DMS 273 treated with DMSO at 0.1 percent for 48 hours (cell line): ENCODE measurements at regions not wholly inside any gene's neighbourhood (a gene's known extent, or its start where the extent isn't known, plus 50 kb on each side); places are given as distances from the start of the nearest gene placed in this dataset.

Experiments
- DNase-seq: peaks from one replicate; lab custom pipeline; 2025; lab: John Stamatoyannopoulos, UW

GRCh38 chr2:41886757-41887156 is 161.1 kb upstream of the PKDCC start:
- DNase-seq, result no peak

- DNase-seq, result no peak
Observed at GRCh38 chr2:41890341-41890740, 157.5 kb upstream of the PKDCC start.

GRCh38 chr2:41892476-41892875 is 155.3 kb upstream of the PKDCC start:
- DNase-seq, result no peak

- no peak for DNase-seq
Observed at GRCh38 chr2:41894563-41895333, 153.1 kb upstream of the PKDCC start.

DNA sequence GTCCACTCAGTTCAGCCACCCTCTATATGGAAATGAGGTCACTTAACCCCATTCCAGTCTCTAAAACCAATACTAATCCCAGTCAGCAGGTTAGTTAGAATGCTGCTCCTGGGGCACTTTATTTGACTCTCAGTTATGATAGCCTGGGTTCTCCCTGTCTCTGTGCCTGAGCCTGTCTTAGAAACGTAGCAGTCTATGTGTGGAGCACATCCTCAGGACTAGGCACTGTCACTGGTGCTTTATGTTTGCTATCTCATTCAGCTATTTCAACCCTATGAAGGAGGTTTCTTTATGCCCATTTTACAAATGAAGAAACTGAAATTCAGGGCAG is 152.5 kb upstream of the PKDCC start:
- no peak for DNase-seq

GRCh38 chr2:41896186-41896846 is 151.5 kb upstream of the PKDCC start:
- no peak for DNase-seq

GRCh38 chr2:41899189-41899588 is 148.6 kb upstream of the PKDCC start:
- DNase-seq, result no peak

DNA sequence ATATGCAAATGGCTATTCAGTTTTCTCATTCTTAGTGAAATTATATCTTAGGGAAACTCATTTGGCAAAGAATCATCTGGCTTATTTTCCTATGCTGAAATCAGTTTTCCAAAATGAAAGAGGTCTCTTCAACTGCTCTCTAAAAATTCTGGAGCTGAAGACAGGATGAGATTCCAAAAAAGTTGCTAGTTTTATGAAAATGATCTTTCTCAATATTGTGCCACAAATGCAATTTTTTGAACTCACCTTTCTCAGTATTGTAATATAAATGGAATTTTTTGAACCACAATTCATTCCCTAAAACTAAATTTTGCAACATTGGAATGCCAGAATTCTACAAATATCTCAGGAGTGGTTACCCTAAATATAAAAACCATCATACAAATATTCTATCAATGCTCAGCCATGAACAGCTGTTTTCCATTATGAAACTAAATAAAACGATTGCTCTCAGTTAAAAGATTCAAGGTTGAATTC is 147.7 kb upstream of the PKDCC start:
- no peak for DNase-seq

DNA sequence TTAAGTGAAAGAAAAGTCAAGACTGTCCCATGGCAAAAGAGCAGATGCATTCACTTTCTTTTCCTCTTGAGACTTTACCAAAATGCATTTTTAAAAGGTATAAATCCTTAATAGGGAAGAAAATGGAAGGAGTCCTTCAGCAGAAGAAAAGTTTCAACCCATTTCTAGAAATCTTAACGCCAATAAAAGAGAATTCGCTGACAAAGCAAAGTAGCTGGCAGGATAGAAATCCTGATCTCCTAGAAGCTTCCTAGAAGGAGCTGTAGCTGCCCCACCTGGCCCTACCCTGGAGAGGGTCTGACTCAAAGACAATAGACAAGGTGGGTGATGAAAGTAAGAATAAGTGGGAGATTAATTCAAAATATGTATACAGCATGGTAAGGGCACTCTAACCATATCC is 144.9 kb upstream of the PKDCC start:
- DNase-seq, result no peak

GRCh38 chr2:41903474-41904135 is 144.2 kb upstream of the PKDCC start:
- DNase-seq, result no peak

GRCh38 chr2:41904459-41904858 is 143.4 kb upstream of the PKDCC start:
- no peak for DNase-seq

DNA sequence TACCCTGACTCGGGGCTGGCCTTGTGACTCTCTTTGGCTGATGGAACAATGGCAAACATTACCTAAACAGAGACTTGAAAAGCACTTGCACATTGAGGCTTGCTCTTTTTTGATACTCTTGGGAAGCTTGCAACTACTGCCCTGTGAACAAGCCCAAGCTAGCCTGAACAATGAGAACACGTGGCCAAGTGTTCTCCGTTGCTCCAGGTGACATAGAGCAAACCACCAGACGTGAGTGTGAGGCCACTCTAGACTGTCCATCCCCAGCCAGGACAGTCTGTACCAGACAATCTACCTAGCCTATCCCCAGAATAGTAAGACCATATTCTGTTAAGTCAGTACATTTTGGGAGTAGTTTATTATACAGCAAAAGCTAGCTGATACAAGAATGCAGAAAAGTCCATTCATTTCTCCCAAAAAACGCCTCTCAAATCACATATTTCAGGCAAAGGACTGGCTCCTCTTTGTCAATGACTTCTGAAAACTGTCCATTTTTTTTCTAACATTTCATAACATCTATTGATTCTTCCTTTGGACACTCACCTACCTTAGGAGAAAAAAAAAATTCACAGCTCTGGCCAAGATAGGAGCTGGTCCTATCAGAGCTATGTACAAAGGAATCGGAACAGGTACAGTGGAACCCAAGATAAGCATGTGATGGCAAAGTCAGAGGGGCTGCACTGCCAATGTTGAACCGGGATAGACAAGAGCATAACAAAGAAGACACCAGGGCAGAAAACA is 142.1 kb upstream of the PKDCC start:
- no peak for DNase-seq

GRCh38 chr2:41906338-41906725 is 141.5 kb upstream of the PKDCC start:
- no peak for DNase-seq

DNA sequence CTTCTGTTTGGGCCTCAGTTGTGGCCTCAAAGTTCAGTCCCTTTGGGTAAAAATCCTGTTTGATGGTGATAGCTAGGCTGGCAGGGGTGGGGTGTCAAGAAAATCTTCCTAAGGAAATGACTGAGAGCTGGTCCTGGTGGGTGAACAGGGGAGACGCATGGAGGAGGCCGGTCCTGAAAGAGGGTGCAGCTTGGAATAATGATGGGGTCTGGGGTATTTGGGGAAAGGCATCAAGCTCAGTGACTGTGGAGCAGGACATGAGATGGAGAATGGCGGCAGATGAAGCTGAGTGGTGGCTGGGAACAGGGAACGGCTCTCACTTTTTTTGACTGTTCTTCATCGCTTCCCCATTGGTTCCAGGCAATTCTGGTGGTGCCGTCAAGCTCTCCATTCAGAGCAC is 140.7 kb upstream of the PKDCC start:
- no peak for DNase-seq

DNA sequence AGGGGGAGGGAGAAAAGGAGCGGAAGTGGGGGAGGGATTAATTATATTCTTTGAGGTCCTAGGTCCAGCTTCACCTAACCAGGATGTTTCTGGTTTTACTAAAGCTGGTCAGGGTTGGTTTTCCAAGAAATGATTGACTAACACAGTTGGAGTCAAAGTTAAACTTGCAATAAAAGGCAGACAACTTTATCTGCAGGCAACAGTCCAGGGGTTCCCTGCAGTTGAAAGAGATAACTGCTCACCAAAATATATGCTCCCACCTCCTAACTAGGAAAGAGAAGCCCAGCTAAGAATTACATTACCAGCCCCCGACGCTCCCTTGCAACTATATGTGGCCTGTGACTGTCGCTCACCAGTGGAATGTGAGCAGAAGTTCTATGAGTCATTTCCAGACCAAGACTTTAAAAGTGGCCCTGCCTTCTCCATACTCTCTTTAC is 140.0 kb upstream of the PKDCC start:
- DNase-seq, result no peak

DNA sequence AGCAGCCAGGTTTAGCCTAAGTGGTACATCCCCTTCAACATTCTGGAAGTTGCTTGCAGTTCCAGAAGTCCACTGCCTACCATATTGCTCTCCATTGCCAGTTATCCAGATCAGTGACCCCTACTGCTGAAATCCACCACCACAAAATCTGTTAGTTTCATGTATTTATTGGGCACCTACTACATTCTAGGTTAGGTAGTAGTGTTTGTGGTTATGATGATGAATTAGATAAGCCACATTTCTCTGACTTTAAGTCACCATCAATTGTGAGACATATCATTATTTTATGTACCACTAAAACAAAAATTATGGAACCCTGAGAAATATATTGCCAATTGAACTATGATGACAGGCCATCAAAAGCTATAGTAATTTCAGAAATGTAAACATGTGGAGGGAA is 139.5 kb upstream of the PKDCC start:
- no peak for DNase-seq

- no peak for DNase-seq
Observed at GRCh38 chr2:41909584-41909983, 138.2 kb upstream of the PKDCC start.

GRCh38 chr2:41910126-41910525 is 137.7 kb upstream of the PKDCC start:
- DNase-seq, result no peak

DNA sequence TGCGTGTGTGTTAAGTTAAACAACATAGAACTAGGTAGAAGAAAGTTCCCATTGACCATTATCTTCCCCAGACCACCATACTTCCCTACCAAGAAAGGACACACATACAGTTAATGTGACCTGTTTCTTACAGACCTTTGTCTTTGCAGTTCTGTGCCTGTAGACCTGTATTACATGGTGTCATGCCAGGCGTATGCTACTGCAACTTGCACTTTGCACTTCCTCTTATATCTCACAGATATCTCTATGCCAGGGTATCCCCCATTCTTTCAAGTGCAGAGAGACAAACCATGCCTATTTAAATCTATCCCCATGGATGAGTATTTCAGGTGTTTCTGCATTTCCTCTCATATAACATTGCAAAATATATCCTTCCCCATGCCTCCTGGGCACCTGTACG is 136.8 kb upstream of the PKDCC start:
- no peak for DNase-seq

GRCh38 chr2:41912337-41912736 is 135.5 kb upstream of the PKDCC start:
- DNase-seq, result no peak

DNA sequence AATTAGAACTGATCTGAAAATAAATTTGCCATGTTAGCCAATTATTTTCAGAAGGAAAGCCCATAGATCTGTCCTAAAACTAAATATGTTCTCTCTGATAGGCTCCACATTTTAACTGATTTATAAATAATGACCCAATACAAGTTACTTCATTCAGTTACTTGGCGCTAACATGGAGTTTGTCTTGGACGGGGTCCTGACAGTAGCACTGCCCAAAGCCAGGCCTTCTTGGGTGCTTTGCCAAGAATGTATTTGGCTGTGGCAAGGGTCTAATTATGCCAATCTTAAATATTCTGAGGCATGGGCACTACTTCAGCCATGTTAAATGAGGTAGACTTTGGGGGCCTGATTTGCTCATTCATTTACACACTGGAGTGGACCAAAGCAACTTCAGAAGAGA is 135.0 kb upstream of the PKDCC start:
- DNase-seq, result no peak

DNA sequence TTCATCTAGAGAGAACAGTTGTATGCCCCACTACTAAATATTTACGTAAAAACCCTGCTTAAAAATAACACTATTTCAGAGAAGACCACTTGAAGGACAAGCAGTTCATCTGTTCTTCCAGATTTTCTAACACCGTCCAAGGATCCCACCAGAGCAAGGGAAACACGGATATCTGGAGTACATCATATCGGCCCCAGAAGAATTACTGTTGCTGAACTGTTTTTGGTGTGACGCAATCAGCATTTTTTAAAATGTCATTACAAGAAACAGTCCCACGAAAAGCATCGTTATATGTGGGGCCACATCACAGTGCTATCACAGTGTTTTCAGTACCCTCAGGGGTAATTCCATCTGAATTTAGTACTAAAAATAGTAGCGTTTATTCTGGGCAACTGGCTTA is 134.5 kb upstream of the PKDCC start:
- DNase-seq, result no peak
